GM18951 (cell line): ENCODE measurements at regions not wholly inside any gene's neighbourhood (a gene's known extent, or its start where the extent isn't known, plus 50 kb on each side); places are given as distances from the start of the nearest gene placed in this dataset.
"Not testable (repeated sequence)": the region's sequence is repeated elsewhere in the genome, so short reads cannot be mapped to it uniquely, and the experiment has no call there.

ENCODE experiments used
- POLR2A ChIP-seq: IDR thresholded peaks from 4 replicates; pipeline ENCODE4 v1.6.1; 2011; ENCODE audit warnings: mild to moderate bottlenecking; ENCODE audit not compliant: insufficient read length, insufficient read depth; ENCODE audit errors: extremely low read depth
- in situ Hi-C: fragments of 300-500 bp; cut with MboI; formaldehyde crosslinking; loops from one replicate; pipeline ENCODE4 v1.12.0; 2022; ENCODE audit warnings: low sequenced_read_pairs, mixed read lengths, inconsistent platforms; ENCODE audit not compliant: unreplicated experiment

DNA sequence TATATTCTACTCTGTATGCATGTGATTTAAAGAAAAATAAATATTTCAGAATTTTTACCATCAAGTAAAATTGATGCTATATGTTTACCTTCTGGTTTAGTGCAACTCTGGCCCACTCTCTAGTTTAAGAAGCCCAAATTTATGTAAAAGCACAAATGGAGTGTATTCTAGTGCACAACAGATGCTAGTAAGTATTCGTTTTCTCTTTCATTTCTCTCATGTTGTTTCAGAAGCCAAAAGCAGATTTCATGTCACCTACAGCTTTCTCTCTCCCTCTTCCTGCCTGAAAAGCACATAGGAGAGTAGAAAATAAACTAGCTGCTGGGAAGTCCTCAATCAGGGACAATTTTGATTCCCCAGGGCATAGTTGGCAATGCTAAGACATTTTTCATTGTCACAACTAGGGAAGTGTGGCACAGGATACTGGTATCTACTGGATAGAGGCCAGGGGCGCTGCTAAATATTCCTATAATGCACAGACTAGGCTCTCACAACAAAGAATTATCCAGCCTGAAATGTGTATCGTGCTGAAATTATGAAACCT lies 147.4 kb upstream of the ARHGEF26 start:
- in situ Hi-C loops, result loop anchor here (25.0 kb wide), 1 partner anchor 936 kb away; no protein-coding TSS in a partner anchor
- TF ChIP-seq POLR2A, result no peak

DNA sequence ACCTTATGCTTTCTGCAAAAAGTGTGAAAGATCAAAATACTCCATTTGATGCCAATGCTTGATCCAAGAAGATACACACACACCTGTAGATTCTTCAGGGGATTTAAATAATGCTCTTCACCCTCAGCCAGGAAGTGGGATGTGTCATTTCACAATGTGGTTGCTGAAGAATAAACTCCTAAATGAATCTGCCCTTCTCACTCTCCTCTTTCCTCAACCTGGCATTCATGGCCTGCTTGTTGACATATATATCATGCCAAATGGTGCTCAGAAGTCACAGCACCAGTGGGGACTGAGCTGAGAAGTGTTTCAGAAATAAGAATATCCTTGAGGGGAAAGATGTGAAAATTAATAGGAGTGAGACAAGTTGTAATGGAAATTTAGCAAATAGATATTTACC lies 146.6 kb upstream of the ARHGEF26 start:
- TF ChIP-seq POLR2A, result no peak
- in situ Hi-C loops, result loop anchor here (25.0 kb wide), 1 partner anchor 937 kb away; no protein-coding TSS in a partner anchor

DNA sequence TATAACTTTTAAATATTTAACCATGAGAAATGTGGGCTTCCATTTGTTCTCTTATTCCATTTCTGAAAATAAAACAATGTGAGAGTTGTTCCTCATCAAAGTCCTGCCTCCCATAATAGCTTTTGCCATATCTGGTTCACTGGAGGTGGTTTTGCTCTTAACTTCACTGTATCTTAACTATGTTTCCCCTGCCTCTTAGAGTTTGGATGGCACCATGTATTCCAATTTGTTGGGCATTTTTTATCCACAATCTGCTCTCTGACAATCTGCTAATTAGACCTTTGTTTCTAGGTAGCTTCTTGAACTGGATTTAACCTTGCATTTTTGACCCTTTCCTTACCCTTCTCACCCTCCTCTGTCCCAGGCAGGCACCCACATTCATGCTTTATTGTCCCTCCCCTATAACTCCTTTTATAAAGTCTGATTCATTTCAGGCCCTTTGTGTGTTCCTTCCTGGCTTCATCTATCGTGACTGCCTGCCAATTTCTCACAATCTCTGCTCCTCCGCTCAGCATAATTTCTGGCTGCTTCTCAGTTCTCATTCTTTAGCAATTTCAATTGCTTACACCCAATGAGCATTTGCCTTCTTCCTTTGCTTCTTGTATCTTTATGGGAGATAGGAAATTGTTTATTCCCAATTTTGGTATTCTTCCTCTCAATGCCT lies 144.2 kb upstream of the ARHGEF26 start:
- in situ Hi-C loops, result no loop called here
- TF ChIP-seq POLR2A, result no peak

DNA sequence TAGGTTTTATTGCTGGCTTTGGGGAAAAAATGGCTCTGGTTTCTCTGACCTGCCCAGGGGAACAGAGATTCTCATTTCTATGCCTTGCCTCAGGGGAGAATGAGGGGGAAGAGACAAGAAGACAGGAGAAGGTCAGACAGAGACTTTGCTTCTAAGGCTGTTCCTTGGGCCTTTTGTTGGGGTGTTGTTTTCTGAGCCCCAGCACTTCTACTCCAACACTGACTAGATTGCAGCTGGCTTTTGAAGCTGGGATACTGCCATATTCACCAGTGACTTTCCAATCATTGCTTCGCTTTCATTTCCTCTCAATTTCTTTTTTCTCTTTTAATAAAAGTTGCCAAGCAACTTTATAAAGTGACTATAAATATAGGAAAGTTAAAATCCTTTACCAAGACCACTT lies 143.2 kb upstream of the ARHGEF26 start:
- in situ Hi-C loops, result no loop called here
- TF ChIP-seq POLR2A, result no peak

DNA sequence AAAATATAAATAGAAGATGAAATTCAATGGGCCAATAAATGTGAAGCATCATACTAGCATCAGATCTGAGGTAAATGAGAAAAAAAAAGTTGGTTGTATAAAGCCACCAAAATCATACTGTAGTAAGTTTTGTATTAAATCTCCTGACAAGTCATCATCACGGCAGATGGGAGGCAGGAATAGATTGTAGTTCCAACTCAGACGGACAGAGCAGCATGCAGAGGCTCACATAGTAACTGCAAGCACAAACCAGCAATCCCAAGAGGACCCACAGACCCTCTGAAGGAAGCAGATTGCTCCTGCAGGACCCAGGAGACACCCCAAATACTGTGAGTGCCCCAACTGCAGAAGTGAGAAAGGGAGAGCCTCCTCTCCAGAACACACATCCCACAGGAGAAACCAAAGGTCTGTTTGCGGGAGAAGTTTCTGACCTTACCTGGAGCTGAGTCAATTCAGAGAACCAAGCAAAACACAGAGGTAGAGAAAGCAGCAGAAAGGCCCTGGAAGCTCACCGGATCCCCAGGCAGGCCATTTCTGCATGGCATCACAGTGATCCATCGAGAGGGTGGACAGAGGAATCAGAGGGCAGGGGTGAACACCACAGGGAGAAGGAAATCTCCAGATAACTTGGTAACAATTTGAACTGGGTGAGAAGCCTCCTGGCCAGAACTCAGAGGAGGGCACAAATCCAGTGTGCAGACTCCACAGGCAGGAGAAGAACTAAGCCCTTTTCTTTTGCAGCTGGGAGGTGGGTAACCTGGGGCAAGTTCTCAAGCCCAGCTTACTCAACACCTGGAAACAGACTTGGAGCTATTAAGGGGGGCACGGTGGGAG lies 141.6 kb upstream of the ARHGEF26 start:
- in situ Hi-C loops, result no loop called here

DNA sequence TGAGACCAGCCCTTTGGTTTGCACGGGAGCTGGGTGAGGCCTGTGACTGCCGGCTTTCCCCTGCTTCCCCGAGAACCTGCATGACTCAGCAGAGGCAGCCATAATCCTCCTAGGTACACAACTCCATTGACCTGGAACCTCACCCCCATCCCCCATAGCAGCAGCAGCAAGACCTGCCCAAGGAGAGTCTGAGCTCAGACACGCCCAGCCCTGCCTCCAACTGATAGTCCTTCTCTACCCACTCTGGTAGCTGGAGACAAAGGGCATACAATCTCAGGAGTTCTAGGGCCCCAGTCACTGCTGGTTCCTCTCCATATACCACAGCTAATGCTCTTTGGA lies 141.0 kb upstream of the ARHGEF26 start:
- in situ Hi-C loops, result no loop called here

More for the DNA sequence above, 141.6 kb upstream of the ARHGEF26 start:
- TF ChIP-seq POLR2A, result no peak

DNA sequence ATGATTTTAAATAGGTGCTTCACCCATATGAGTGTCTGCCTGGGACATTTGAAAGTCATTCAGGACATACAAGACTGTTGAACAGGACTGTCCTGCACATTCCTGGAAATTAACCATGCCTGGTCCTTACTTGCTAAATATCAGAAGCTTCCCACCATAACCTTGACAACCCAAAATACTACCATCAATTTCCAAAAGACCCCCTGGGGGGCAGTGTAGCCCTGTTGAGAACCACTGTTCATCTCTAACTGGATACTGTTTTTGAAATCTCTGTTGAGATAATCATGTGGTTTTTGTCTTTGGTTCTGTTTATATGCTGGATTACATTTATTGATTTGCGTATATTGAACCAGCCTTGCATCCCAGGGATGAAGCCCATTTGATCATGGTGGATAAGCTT lies 123.8 kb upstream of the ARHGEF26 start:
- in situ Hi-C loops, result not testable (repeated sequence)

More for the DNA sequence above, 141.0 kb upstream of the ARHGEF26 start:
- TF ChIP-seq POLR2A, result no peak

DNA sequence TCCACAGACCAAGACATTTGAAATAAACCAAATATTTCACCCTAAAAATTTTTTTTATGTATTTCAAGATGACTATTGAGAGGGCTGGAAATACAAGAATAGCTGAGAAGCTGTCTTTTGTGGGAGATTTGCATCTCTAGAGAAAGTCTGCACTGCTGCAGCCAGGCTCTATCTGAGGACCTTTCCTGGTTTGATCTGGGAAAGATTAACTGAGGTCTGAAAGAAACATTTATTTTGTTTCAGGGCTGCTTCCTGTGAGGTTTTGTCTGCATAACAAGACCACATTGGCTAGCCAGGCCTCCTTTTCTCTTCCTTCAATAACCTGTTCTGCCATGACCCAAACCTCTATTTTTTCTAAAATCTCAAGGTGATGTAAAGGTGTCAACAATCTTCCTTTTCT lies 117.5 kb upstream of the ARHGEF26 start:
- in situ Hi-C loops, result no loop called here

DNA sequence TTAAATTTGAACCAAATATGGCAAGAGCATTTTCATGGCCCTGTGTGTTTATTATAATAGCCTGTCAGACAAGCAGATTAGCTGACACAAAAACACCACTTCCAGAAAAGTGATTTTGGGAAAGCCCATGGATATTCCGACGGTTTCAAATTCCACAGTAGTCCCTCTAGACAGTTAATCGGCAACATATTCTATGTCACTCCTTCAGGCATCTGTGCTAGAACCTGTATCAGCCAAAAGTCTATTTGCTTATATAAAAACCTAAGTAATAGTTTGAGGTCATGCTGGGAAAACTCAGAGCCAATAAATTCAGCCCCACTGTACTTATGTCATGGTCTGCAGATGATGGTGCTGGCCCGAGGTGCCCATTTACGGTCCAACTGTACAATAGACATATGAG lies 110.2 kb upstream of the ARHGEF26 start:
- in situ Hi-C loops, result no loop called here
- TF ChIP-seq POLR2A, result no peak

More for the DNA sequence above, 117.5 kb upstream of the ARHGEF26 start:
- TF ChIP-seq POLR2A, result no peak

DNA sequence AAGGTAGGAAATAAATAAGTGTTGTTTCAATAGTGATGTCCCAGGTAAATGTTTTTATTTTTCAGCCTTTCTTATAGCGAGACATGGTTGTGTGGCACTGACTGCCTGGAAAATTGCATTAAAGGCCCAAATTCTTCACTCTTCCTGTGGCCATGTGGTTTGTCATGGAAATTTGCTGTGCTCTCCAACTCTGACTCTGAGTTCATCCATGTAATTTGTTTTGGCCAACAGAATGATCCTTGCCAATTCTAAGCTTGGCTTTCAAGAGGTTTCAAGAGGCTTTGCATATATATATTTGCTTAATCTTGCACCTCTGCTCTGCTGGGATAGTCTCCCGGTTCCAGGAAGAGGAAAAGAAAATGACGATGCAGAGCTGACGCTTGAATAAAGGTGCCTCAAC lies 107.5 kb upstream of the ARHGEF26 start:
- in situ Hi-C loops, result no loop called here
- TF ChIP-seq POLR2A, result no peak

DNA sequence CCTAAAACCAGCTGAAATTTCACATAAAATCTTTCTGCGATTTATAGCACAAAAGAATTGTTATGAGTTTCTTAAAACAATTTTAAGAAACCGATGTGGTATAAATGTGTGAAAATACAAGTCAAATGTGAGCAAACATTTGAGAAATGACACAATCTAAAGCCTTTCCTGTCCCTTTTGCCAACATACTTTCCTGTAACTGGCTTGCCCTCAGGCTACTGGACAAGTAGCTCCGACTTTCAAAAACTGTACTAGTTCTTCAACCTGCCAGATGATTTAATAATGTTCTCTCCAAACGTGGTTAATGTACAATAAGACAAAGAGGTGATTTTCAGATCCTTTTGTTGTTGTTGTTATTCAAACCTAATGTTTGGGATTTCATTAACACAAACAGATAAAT lies 105.9 kb upstream of the ARHGEF26 start:
- in situ Hi-C loops, result no loop called here
- TF ChIP-seq POLR2A, result no peak

DNA sequence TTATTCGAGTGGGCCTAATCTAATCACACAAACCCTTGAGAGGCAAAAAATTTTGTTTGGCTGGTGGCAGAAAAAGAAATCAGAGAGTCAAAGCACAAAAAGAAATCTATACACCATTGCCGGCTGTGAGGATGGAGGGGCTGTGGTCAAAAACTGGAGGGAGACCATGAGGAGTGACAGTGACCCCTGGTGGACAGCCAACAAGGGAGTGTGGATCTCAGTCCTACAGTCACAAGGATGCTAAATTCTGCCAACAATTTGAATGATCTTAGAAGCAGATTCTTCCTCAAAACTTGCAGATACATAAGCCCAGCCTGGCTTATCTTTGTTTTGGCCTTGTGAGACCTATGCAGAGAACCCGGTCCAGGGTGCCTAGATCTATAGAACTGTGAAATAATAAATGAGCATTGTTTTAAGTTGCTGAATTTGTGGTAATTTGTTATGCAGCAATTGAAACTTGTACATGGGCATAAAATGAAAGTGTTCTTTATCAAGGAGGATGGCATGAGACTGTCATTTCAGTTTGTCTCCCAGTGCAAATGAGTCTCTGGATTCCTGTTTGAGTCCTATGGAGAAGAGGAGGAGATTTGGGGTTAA lies 103.0 kb upstream of the ARHGEF26 start:
- in situ Hi-C loops, result no loop called here
- no peak for TF ChIP-seq POLR2A

DNA sequence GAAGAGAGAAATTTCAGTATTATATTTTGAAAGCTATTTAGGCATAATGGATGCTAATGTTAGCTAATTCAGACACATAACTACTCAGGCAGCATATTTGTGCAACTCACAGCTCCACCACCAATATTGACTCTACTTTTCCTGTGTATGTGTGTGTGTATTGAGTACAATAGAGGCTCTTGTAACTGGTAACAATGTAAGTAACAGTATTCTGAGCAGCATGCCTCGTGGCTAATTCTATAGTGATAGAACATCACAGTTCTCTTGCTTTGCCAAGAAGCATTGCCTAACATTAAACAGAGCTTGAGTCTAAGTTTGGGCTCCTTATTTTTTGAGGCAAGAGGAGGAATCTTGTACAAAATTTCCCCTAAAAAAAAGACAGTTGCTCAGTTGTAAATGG lies 98.6 kb upstream of the ARHGEF26 start:
- in situ Hi-C loops, result no loop called here
- no peak for TF ChIP-seq POLR2A
